GM12878 (cell line): ENCODE measurements at regions not wholly inside any gene's neighbourhood (a gene's known extent, or its start where the extent isn't known, plus 50 kb on each side); places are given as distances from the start of the nearest gene placed in this dataset.

Source experiments
- ATAC-seq: fragments of 200-7000 bp; cut with Tn5 transposase; 3 replicates; pipeline ENCODE4 v1.9.1; 2020; ENCODE audit warnings: mild to moderate bottlenecking, moderate library complexity
- BruUV-seq: library from RNA; stranded (reverse); fragments of 400-500 nt; replicated peaks from 2 replicates; lab custom pipeline; 2021; lab: Mats Ljungman, UMichigan
- CTCF ChIA-PET: fragments of 300-600 bp; sonication (Branson Sonifier 250); formaldehyde crosslinking; extraction: SDS; loops from one replicate; lab custom pipeline; 2021; ENCODE audit warnings: inconsistent platforms; lab: Yijun Ruan, JAX
- POLR2A ChIA-PET: fragments of 350-600 bp; formaldehyde crosslinking; extraction: SDS; loops from one replicate; lab custom pipeline; 2021; ENCODE audit warnings: inconsistent platforms; lab: Charles Lee
- RAD21 ChIA-PET: fragments of 300-600 bp; sonication (Branson Sonifier 250); formaldehyde crosslinking; loops from one replicate; lab custom pipeline; 2023; ENCODE audit warnings: antibody characterized with exemption; ENCODE audit not compliant: unreplicated experiment; lab: Charles Lee
- SMC1A ChIA-PET: fragments of 300-600 bp; sonication (Branson Sonifier 250); formaldehyde crosslinking; loops from one replicate; lab custom pipeline; 2023; ENCODE audit not compliant: unreplicated experiment, uncharacterized antibody; lab: Charles Lee
- DNase-seq: peaks from one replicate; pipeline ENCODE4 v3.0.0-alpha.2; 2011; ENCODE audit warnings: low read depth, low spot score
- FAIRE-seq: peaks from 3 replicates; lab custom pipeline; 2011; peaks lifted over from hg19 to GRCh38; lab: Jason Lieb, UNC
- H2AFZ ChIP-seq: 2 replicates; pipeline ENCODE4 v1.6.0; 2011; ENCODE audit warnings: low read depth, low read length, control low read depth; ENCODE audit not compliant: control insufficient read depth
- H3K27ac ChIP-seq: 2 replicates; pipeline ENCODE4 v1.5.1; 2011; ENCODE audit warnings: control low read depth; ENCODE audit not compliant: control insufficient read depth, insufficient read depth
- H3K27me3 ChIP-seq, 2 experiments: replicated peaks in 1 of 2; 2 replicates each; pipeline versions ENCODE4 v1.6.0 to v1.6.1; 2011; ENCODE audit warnings: low read length in 1 of 2; ENCODE audit not compliant: control insufficient read depth in 2 of 2, insufficient read depth in 2 of 2
- H3K36me3 ChIP-seq, 2 experiments: 2 replicates each; pipeline ENCODE4 v1.5.1; 2011; ENCODE audit warnings: low read length in 1 of 2; ENCODE audit not compliant: control insufficient read depth in 2 of 2, insufficient read depth in 2 of 2
- H3K4me1 ChIP-seq: 2 replicates; pipeline ENCODE4 v1.6.1; 2011; ENCODE audit warnings: mild to moderate bottlenecking, low read length, moderate library complexity, mixed read lengths; ENCODE audit not compliant: control insufficient read depth, insufficient read depth
- H3K4me2 ChIP-seq: 2 replicates; pipeline ENCODE4 v1.6.0; 2011; ENCODE audit warnings: control low read depth; ENCODE audit not compliant: control insufficient read depth, insufficient read depth
- H3K4me3 ChIP-seq: fragments of 200-600 bp; sonication (generic); 2 replicates; pipeline ENCODE4 v1.5.1; 2016
- H3K79me2 ChIP-seq: 2 replicates; pipeline ENCODE4 v1.6.0; 2011; ENCODE audit warnings: low read length; ENCODE audit not compliant: control insufficient read depth, insufficient read depth
- H3K9ac ChIP-seq: 2 replicates; pipeline ENCODE4 v1.8.0; 2011; ENCODE audit warnings: low read length, control low read depth, mixed read lengths; ENCODE audit not compliant: control insufficient read depth, insufficient read depth
- H3K9me3 ChIP-seq: replicated peaks from 3 replicates; pipeline ENCODE4 v1.5.1; 2011; ENCODE audit warnings: mild to moderate bottlenecking, low read length; ENCODE audit not compliant: control insufficient read depth, insufficient read depth
- H4K20me1 ChIP-seq: 2 replicates; pipeline ENCODE4 v1.6.0; 2011; ENCODE audit not compliant: control insufficient read depth, insufficient read depth
- BHLHE40 ChIP-seq, 2 experiments: fragments of 450-650 bp in 1 of 2; IDR thresholded peaks; 2 replicates each; pipeline ENCODE4 v1.6.1; 2011 to 2017; ENCODE audit warnings: low read depth in 2 of 2, borderline replicate concordance in 1 of 2, improper control_type of control experiment in 1 of 2, low read length in 1 of 2, mild to moderate bottlenecking in 1 of 2
- ESRRA ChIP-seq: IDR thresholded peaks from 2 replicates; pipeline ENCODE4 v1.6.1; 2012; ENCODE audit warnings: mild to moderate bottlenecking, low read length, improper control_type of control experiment
- ETV6 ChIP-seq, 2 experiments: fragments of 450-650 bp in 1 of 2; IDR thresholded peaks in 1 of 2; conservative IDR thresholded peaks in 1 of 2; 2 replicates each; pipeline ENCODE4 v1.6.1; 2014; ENCODE audit warnings: antibody characterized with exemption in 1 of 2, borderline replicate concordance in 1 of 2, low read depth in 1 of 2, mild to moderate bottlenecking in 1 of 2, moderate library complexity in 1 of 2
- MTA2 ChIP-seq: fragments of 450-650 bp; IDR thresholded peaks from 2 replicates; pipeline ENCODE4 v1.6.1; 2016; ENCODE audit warnings: low read depth, mild to moderate bottlenecking, moderate library complexity
- RB1 ChIP-seq: fragments of 450-650 bp; formaldehyde crosslinking; IDR thresholded peaks from 2 replicates; pipeline ENCODE4 v1.6.1; 2017; ENCODE audit warnings: mild to moderate bottlenecking, borderline replicate concordance
- TCF3 ChIP-seq: IDR thresholded peaks from 2 replicates; pipeline ENCODE4 v1.6.1; 2012; ENCODE audit warnings: low read depth, mild to moderate bottlenecking, low read length, borderline replicate concordance; ENCODE audit not compliant: insufficient read depth
- USF2 ChIP-seq: IDR thresholded peaks from 2 replicates; pipeline ENCODE4 v1.6.1; 2011; ENCODE audit warnings: low read depth, low read length, improper control_type of control experiment, borderline replicate concordance
- ZNF622 ChIP-seq: fragments of 450-650 bp; IDR thresholded peaks from 2 replicates; pipeline ENCODE4 v1.6.1; 2017; ENCODE audit warnings: mild to moderate bottlenecking, inconsistent platforms
- WGBS: methylation state at CpG from one replicate; pipeline ENCODE4 v1.1.6; 2016; ENCODE audit warnings: low lambda C conversion rate; ENCODE audit not compliant: insufficient replicate concordance, insufficient coverage; ENCODE audit errors: missing lambda C conversion rate; 5-methylcytosine and 5-hydroxymethylcytosine counted together
- in situ Hi-C: fragments of 300-500 bp; cut with MboI; formaldehyde crosslinking; loops from 9 replicates; pipeline ENCODE4 v1.14.3; 2018; ENCODE audit warnings: mixed read lengths
- intact Hi-C: fragments of 100-400 bp; cut with micrococcal nuclease; formaldehyde crosslinking; loops from one replicate; pipeline ENCODE4 v1.14.2; 2022; ENCODE audit not compliant: unreplicated experiment

DNA sequence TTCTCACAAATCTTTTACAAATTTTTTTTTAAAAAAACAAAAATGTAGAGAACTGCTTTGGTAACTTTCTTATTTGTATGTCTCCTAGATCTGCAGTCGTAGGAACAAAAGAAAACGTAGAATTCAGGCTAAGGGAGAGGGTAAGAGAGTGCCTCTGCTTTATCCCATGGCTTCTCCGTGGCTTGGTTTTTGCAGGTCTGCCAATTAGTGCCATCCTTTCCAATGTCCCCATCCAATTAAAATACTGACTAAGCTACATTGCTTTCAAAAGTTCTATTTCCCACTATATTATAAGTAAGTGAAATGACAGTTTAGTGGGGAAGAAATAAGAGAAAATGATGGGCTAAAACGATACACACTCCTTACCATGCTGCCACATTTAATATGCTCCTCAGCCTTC lies 209.3 kb downstream of the CRPPA start:
- no peak overlapping the region for H2AFZ ChIP-seq
- H3K27me3 ChIP-seq = no peaks in the 10 kb centered on the region
- no peak for FAIRE-seq
- no peaks in the 10 kb centered on the region for H3K79me2 ChIP-seq
- no peaks in the 10 kb centered on the region for H3K4me1 ChIP-seq
- DNase-seq = no peak
- intact Hi-C loops (no loop called here), in situ Hi-C loops (no loop called here)
- 0% methylated on average over 4 of the region's 4 CpGs for WGBS
- ATAC-seq = no peak
- no peak overlapping the region for H3K4me3 ChIP-seq
- no peak overlapping the region for H3K9ac ChIP-seq
- no TSS peak for BruUV-seq
- no peaks in the 10 kb centered on the region for H3K9me3 ChIP-seq
- SMC1A ChIA-PET = interaction anchor here (1.5 kb wide), 1 partner anchor 12 kb away, joined by 5 read pairs; no protein-coding TSS in a partner anchor
- H4K20me1 ChIP-seq = no peaks in the 10 kb centered on the region
- no peak overlapping the region for H3K27ac ChIP-seq
- no peaks in the 10 kb centered on the region for H3K36me3 ChIP-seq
- TF ChIP-seq TCF3 = no peak
- TF ChIP-seq MTA2 = no peak
- TF ChIP-seq RB1 = no peak
- TF ChIP-seq ZNF622 = no peak
- TF ChIP-seq USF2 = no peak
- TF ChIP-seq ESRRA = no peak
- no peak for TF ChIP-seq ETV6 (conservative IDR thresholded peaks at IDR 0.05 in 1 of 2, IDR thresholded peaks at IDR 0.05 in 1 of 2; ENCODE audit: borderline replicate concordance in 1 of 2, low read depth in 1 of 2)
- no peak for TF ChIP-seq BHLHE40 (IDR thresholded peaks at IDR 0.05; ENCODE audit: borderline replicate concordance in 1 of 2, low read depth in 2 of 2, low read length in 1 of 2)
- TF ChIP-seq, all 136 proteins: peak for 0
- no peak overlapping the region for H3K4me2 ChIP-seq
- ChIA-PET CTCF (no interaction called here), POLR2A (no interaction called here), RAD21 (no interaction called here)
